Tibial nerve (tissue), 3 donors: ENCODE measurements at regions not wholly inside any gene's neighbourhood (a gene's known extent, or its start where the extent isn't known, plus 50 kb on each side); places are given as distances from the start of the nearest gene placed in this dataset.

Experiments used
- CTCF ChIP-seq, 5 experiments: fragments of 200-600 bp in 3 of 5; fragments of 450-650 bp in 2 of 5; sonication (generic) in 3 of 5; IDR thresholded peaks; one replicate each; pipeline ENCODE4 v1.5.1; 2016 to 2019; ENCODE audit warnings: antibody characterized with exemption in 5 of 5, mild to moderate bottlenecking in 3 of 5, moderate library complexity in 2 of 5
- POLR2A ChIP-seq, 2 donors: fragments of 450-650 bp; IDR thresholded peaks; one replicate each; pipeline ENCODE4 v1.6.1; 2017; ENCODE audit warnings: antibody characterized with exemption in 2 of 2, mild to moderate bottlenecking in 2 of 2, moderate library complexity in 2 of 2

GRCh38 chr5:33273985-33274384 lies 166.8 kb upstream of the TARS1 start:
- TF ChIP-seq CTCF (IDR thresholded peaks at IDR 0.05): no peak
- no peak for TF ChIP-seq POLR2A (IDR thresholded peaks at IDR 0.05)
